Activated CD4-positive, alpha-beta T cell treated with anti-CD3 and anti-CD28 coated beads, Interleukin-2, Interleukin-6, amounts not matched to agents 100 ng/mL and 50 ng/mL, durations not matched to agents 16 hours and 8 hours (primary cell): ENCODE measurements at regions not wholly inside any gene's neighbourhood (a gene's known extent, or its start where the extent isn't known, plus 50 kb on each side); places are given as distances from the start of the nearest gene placed in this dataset.

Experiments
- DNase-seq: peaks from one replicate; pipeline ENCODE4 v3.0.0-alpha.2; 2020

GRCh38 chr7:53539558-53539957 is 504.1 kb downstream of the POM121L12 start:
- DNase-seq = no peak

DNA sequence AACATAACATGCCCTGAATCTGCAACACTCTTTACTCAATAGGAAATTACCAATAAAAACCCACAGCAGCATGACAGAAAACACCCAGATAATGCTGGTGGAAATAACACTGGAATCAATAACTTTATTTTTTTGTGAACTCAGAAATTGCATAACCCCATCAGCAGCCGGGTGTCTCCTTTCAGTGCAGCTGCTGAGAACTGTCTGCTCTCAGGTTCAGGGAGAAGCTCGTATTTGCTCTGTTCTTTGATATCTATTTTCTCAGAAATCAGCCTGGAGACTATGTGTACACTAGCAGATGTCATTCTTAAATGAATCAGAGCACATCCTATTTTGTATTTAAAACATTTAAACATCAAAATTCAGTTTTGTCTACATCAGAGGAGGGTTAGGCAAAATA is 506.0 kb downstream of the POM121L12 start:
- DNase-seq = no peak

- no peak for DNase-seq
These were observed 506.7 kb downstream of the POM121L12 start for GRCh38 chr7:53542157-53542556.
